Liver (tissue), 3 donors: ENCODE measurements at regions not wholly inside any gene's neighbourhood (a gene's known extent, or its start where the extent isn't known, plus 50 kb on each side); places are given as distances from the start of the nearest gene placed in this dataset.

Experiments used
- CTCF ChIP-seq: fragments of 150-350 bp; IDR thresholded peaks from 2 replicates; pipeline ENCODE4 v1.5.1; 2017; ENCODE audit warnings: improper control_type of control experiment, low read depth, low read length; ENCODE audit not compliant: missing input control
- EGR1 ChIP-seq, 2 donors: IDR thresholded peaks; 2 replicates each; pipeline ENCODE4 v1.6.1; 2016 to 2018; ENCODE audit warnings: antibody characterized with exemption in 2 of 2, low read depth in 2 of 2
- FOXA1 ChIP-seq: IDR thresholded peaks from 2 replicates; pipeline ENCODE4 v1.6.1; 2016; ENCODE audit warnings: antibody characterized with exemption
- JUND ChIP-seq, 2 donors: IDR thresholded peaks; 2 replicates each; pipeline ENCODE4 v1.6.1; 2016; ENCODE audit warnings: antibody characterized with exemption in 2 of 2
- RAD21 ChIP-seq, 2 donors: IDR thresholded peaks; 2 replicates each; pipeline ENCODE4 v1.6.1; 2016; ENCODE audit warnings: antibody characterized with exemption in 2 of 2, mild to moderate bottlenecking in 2 of 2
- REST ChIP-seq: IDR thresholded peaks from 2 replicates; pipeline ENCODE4 v1.6.1; 2016; ENCODE audit warnings: antibody characterized with exemption, mild to moderate bottlenecking
- RXRA ChIP-seq, 2 donors: IDR thresholded peaks; 2 replicates each; pipeline ENCODE4 v1.6.1; 2017 to 2018; ENCODE audit warnings: antibody characterized with exemption in 2 of 2, mild to moderate bottlenecking in 1 of 2
- SP1 ChIP-seq: IDR thresholded peaks from 2 replicates; pipeline ENCODE4 v1.6.1; 2018; ENCODE audit warnings: antibody characterized with exemption, mild to moderate bottlenecking
- TAF1 ChIP-seq: conservative IDR thresholded peaks from 2 replicates; pipeline ENCODE4 v1.6.1; 2016; ENCODE audit warnings: antibody characterized with exemption, mild to moderate bottlenecking
- ZBTB33 ChIP-seq: IDR thresholded peaks from 2 replicates; pipeline ENCODE4 v1.6.1; 2016; ENCODE audit warnings: antibody characterized with exemption
- TF ChIP-seq, protein P1 (sequence below): IDR thresholded peaks from 2 replicates; pipeline ENCODE4 v1.6.1; 2016; ENCODE audit warnings: antibody characterized with exemption
- TF ChIP-seq, protein P2 (sequence below): IDR thresholded peaks from 2 replicates; pipeline ENCODE4 v1.6.1; 2016; ENCODE audit warnings: antibody characterized with exemption
- donor health status: healthy.
- donor health status: healthy.

DNA sequence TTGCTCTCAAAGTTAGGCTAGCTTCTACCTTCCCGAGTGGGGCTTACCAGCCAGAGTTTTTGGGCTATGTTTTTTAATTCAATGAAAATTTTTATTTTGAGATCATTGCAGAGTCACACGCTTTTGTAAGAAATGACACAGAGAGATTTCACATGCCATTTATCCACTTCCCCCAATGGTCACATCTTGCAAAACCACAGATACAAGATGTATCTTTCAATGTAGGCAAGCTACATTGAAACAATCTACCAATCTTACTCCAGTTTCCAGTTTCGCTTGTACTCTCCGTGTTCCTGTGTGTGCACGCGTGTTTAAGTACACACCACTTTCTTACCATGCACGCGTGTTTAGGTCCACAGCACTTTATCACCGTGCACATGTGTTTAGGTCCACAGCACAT lies 89.4 kb upstream of the LEP start:
- TF ChIP-seq RAD21 (IDR thresholded peaks at IDR 0.05) (no peak), CTCF (no peak), FOXA1 (no peak), RXRA (IDR thresholded peaks at IDR 0.05) (no peak), REST (no peak), TAF1 (no peak), ZBTB33 (no peak), JUND (IDR thresholded peaks at IDR 0.05) (no peak), SP1 (no peak), EGR1 (IDR thresholded peaks at IDR 0.05; ENCODE audit: low read depth in 2 of 2) (no peak)
- TF ChIP-seq, protein P1, sequence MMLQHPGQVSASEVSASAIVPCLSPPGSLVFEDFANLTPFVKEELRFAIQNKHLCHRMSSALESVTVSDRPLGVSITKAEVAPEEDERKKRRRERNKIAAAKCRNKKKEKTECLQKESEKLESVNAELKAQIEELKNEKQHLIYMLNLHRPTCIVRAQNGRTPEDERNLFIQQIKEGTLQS, result no peak
- TF ChIP-seq, protein P2, sequence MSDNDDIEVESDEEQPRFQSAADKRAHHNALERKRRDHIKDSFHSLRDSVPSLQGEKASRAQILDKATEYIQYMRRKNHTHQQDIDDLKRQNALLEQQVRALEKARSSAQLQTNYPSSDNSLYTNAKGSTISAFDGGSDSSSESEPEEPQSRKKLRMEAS, result no peak
